Dendritic cell treated with granulocyte-macrophage colony-stimulating factor and Interleukin-4, amounts not matched to agents 40 ng/mL and 50 ng/mL, for 4 days (primary cell): ENCODE measurements at regions not wholly inside any gene's neighbourhood (a gene's known extent, or its start where the extent isn't known, plus 50 kb on each side); places are given as distances from the start of the nearest gene placed in this dataset.
A peak's percentile ranks its signal among the peaks of the same experiment; 100 is the strongest.
"Not testable (repeated sequence)": the region's sequence is repeated elsewhere in the genome, so short reads cannot be mapped to it uniquely, and the experiment has no call there.

Experiments used
- H3K27ac Mint-ChIP-seq: one replicate; pipeline ENCODE4 v1.8.0; 2022; ENCODE audit warnings: mild to moderate bottlenecking, mixed read lengths
- H3K27me3 Mint-ChIP-seq: one replicate; pipeline ENCODE4 v1.8.0; 2022; ENCODE audit warnings: mild to moderate bottlenecking, mixed read lengths
- H3K36me3 Mint-ChIP-seq: one replicate; pipeline ENCODE4 v1.8.0; 2022; ENCODE audit warnings: low read depth, mixed read lengths
- H3K4me1 Mint-ChIP-seq: one replicate; pipeline ENCODE4 v1.8.0; 2022; ENCODE audit warnings: low read depth, mixed read lengths
- H3K4me3 Mint-ChIP-seq: one replicate; pipeline ENCODE4 v1.8.0; 2022; ENCODE audit warnings: mild to moderate bottlenecking, moderate library complexity, mixed read lengths
- H3K9me3 Mint-ChIP-seq: one replicate; pipeline ENCODE4 v1.8.0; 2022; ENCODE audit warnings: mixed read lengths
- intact Hi-C: fragments of 100-400 bp; cut with micrococcal nuclease; formaldehyde crosslinking; loops from one replicate; pipeline ENCODE4 v1.15.0; 2022

DNA sequence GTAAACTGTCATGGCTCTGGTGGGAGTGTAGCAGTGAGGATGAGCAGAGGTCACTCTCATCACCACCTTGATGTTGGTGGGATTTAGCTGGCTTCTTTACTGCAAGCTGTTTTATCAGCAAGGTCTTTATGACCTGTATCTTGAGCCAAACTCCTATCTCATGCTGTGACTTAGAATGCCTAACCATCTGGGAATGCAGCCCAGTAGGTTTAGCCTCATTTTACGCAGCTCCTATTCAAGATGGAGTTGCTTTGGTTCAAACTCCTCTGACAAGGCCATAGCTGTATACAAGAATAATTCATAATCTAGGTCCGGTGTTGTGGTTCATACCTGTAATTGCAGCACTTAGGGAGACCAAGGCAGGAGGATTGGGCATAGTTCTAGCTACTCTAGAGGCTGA, 85.1 kb downstream of the ARRDC3 start:
- intact Hi-C loops = no loop called here
- no peaks in the 10 kb centered on the region for H3K36me3 Mint-ChIP-seq
- H3K4me1 Mint-ChIP-seq = peaks cover 22% of the 10 kb centered on the region
- H3K27ac Mint-ChIP-seq = no peak overlapping the region
- no peaks in the 10 kb centered on the region for H3K27me3 Mint-ChIP-seq
- no peaks in the 10 kb centered on the region for H3K9me3 Mint-ChIP-seq
- H3K4me3 Mint-ChIP-seq = no peak overlapping the region

DNA sequence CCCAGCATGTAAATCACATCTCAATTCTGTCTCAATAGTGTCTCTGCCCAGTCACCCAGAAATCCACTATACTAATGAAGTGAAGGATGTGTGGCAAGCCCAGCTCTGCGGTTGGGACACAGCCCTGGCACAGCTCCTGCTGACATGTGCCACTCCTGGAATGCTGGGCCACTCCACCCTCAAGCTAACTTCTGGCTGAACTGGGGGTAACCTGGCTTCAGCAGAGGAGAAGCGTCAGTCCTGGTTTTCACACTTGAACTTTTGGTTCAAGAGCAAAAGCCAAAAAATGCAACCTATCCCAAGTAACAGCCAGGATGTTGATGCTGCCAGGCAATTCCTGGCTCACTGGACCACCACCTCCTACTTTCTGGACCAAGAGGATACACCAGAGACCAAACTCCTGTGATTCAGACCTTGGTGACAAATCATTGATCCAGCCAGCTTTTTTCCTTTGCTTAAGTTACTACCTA, 86.4 kb downstream of the ARRDC3 start:
- Mint-ChIP-seq H3K9me3 (no peaks in the 10 kb centered on the region), H3K27me3 (no peaks in the 10 kb centered on the region), H3K4me1 (peaks cover 26% of the 10 kb centered on the region), H3K27ac (no peak overlapping the region), H3K36me3 (no peaks in the 10 kb centered on the region), H3K4me3 (no peak overlapping the region)
- intact Hi-C loops = no loop called here

DNA sequence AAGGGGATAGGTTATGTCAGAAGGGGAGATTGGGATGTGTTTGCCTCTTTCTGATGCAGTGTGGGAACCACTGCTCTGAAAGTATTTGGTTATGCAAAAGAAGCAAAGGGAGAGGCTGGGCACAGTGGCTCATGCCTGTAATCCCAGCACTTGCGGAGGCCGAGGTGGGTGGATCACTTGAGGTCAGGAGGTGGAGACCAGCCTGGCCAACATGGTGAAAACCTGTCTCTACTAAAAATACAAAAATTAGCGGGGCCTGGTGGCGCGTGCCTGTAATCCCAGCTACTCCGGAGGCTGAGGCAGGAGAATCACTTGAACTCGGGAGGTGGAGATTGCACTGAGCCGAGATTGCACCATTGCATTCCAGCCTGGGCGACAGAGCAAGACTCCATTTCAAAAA, 87.0 kb downstream of the ARRDC3 start:
- H3K9me3 Mint-ChIP-seq, H3K36me3 Mint-ChIP-seq, H3K27me3 Mint-ChIP-seq, H3K4me3 Mint-ChIP-seq, H3K27ac Mint-ChIP-seq, intact Hi-C loops: not testable (repeated sequence)
- peaks cover 25% of the 10 kb centered on the region for H3K4me1 Mint-ChIP-seq

GRCh38 chr5:91293131-91293530, 90.0 kb downstream of the ARRDC3 start:
- Mint-ChIP-seq H3K27me3 (no peaks in the 10 kb centered on the region), H3K36me3 (no peaks in the 10 kb centered on the region), H3K9me3 (no peaks in the 10 kb centered on the region), H3K4me1 (peaks cover 14% of the 10 kb centered on the region), H3K27ac (no peak overlapping the region), H3K4me3 (no peak overlapping the region)
- intact Hi-C loops = no loop called here

DNA sequence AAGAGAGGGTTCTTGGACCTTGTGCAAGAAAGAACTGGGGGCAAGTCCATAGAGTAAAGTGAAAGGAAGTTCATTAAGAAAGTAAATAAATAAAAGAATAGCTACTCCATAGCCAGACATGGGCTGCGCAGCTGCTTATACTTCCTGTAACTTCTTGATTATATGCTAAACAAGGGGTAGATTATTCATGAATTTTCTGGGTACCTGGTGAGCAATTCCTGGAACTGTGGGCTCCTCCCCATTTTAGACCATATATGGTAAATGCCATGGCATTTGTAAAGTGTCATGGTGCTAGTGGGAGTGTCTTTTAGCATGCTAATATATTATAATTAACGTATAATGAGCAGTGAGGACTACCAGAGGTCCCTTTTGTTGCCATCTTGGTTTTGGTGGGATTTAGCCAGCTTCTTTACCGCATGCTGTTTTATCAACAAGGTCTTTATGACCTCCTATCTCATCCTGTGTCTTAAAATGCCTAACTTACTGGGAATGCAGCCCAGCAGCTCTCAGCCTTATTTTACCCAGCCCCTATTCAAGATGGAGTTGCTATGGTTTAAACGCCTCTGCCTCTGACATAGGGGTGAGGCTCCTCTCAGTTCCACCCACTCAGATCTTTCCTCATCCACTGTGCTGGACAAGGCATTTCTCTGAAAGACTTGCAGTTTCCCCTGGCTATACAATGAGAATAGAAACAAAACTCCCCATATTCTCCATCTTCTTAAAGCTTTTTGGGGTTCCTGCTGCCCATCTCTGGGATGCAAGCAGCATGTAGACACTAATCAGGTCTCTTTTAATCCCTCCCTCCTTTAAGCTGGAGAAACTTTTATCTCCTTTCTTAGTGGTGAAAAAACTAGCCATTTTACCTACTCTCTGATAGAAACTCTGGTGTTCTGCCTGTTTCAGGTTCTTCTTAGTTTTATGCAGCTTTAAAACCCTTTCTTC, 91.2 kb downstream of the ARRDC3 start:
- H3K4me3 Mint-ChIP-seq = no peak overlapping the region
- intact Hi-C loops = no loop called here
- H3K36me3 Mint-ChIP-seq = no peaks in the 10 kb centered on the region
- no peaks in the 10 kb centered on the region for H3K27me3 Mint-ChIP-seq
- no peaks in the 10 kb centered on the region for H3K9me3 Mint-ChIP-seq
- H3K27ac Mint-ChIP-seq = no peak overlapping the region
- H3K4me1 Mint-ChIP-seq = peaks cover 14% of the 10 kb centered on the region

GRCh38 chr5:91288118-91288916, 94.8 kb downstream of the ARRDC3 start:
- H3K36me3 Mint-ChIP-seq = no peaks in the 10 kb centered on the region
- H3K27ac Mint-ChIP-seq = no peak overlapping the region
- H3K9me3 Mint-ChIP-seq = peaks cover 9% of the 10 kb centered on the region

DNA sequence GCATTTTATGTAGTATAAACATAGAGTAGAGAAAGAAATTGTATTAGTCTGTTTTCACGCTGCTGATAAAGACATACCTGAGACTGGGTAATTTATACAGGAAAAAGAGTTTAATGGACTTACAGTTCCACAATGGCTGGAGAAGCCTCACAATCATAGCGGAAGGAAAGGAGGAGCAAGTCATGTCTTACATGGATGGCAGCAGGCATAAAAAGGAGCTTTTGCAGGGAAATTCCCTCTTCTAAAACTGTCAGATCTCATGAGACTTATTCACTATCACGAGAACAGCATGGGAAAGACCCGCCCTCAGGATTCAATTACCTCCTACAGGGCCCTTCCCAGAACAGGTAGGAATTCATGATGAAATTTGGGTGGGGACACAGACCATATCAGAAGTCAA, 98.1 kb downstream of the ARRDC3 start:
- H3K4me3 Mint-ChIP-seq, H3K27me3 Mint-ChIP-seq, H3K9me3 Mint-ChIP-seq, H3K36me3 Mint-ChIP-seq: not testable (repeated sequence)
- Mint-ChIP-seq H3K27ac (peak overlapping the region; percentile 60), H3K4me1 (peaks cover 46% of the 10 kb centered on the region)
- intact Hi-C loops = loop anchor here (10.0 kb wide), 1 partner anchor 180 kb away; no protein-coding TSS in a partner anchor

More at GRCh38 chr5:91288118-91288916, 94.8 kb downstream of the ARRDC3 start:
- peaks cover 34% of the 10 kb centered on the region for H3K4me1 Mint-ChIP-seq
- H3K4me3 Mint-ChIP-seq = no peak overlapping the region
- no peaks in the 10 kb centered on the region for H3K27me3 Mint-ChIP-seq
- intact Hi-C loops = loop anchor here (10.0 kb wide), 1 partner anchor 184 kb away; no protein-coding TSS in a partner anchor

DNA sequence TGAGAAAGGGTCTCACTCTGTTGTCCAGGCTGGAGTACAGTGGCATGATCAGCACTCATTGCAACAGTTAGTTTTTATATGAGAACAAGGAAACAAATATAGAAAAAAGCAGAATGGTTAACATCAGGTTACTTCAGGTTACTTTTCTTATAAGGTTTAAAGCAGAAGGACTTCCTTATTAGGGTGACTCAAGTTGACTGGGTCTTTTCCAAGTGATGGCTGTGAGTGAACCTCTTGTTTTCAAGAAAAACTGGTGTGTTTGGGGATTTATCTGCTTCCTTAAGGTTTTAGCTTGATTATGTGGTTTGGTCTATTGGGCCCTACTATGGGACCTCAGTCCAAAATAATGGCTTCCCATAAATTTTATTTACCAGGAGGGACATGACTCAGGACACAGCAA, 99.2 kb downstream of the ARRDC3 start:
- H3K9me3 Mint-ChIP-seq = peaks cover 9% of the 10 kb centered on the region
- H3K27ac Mint-ChIP-seq = peak overlapping the region; percentile 60
- intact Hi-C loops = loop anchor here (10.0 kb wide), 1 partner anchor 179 kb away; no protein-coding TSS in a partner anchor
- no peaks in the 10 kb centered on the region for H3K36me3 Mint-ChIP-seq
- no peak overlapping the region for H3K4me3 Mint-ChIP-seq
- H3K4me1 Mint-ChIP-seq = peaks cover 54% of the 10 kb centered on the region
- H3K27me3 Mint-ChIP-seq = no peaks in the 10 kb centered on the region

DNA sequence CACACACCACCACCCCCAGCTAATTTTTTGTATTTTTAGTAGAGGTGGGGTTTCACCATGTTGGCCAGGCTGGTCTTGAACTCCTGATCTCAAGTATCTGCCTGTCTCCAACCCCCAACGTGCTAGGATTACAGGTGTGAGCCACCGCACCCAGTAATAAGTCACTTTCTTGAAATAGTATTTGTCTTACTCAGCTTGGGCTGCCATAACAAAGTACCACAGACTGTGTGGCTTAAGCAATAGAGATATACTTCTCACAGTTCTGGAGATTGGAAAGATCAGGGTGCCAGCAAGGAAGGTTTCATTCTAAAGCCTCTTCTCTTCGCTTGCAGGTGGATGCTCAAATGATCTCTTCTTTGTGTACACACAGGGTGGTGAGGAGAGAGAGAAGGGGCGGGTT, 99.8 kb downstream of the ARRDC3 start:
- no peak overlapping the region for H3K4me3 Mint-ChIP-seq
- intact Hi-C loops = loop anchor here (10.0 kb wide), 1 partner anchor 179 kb away; no protein-coding TSS in a partner anchor

GRCh38 chr5:91282210-91282609, 100.9 kb downstream of the ARRDC3 start:
- no peak overlapping the region for H3K4me3 Mint-ChIP-seq
- intact Hi-C loops = loop anchor here (10.0 kb wide), 1 partner anchor 177 kb away; no protein-coding TSS in a partner anchor
- peaks cover 54% of the 10 kb centered on the region for H3K4me1 Mint-ChIP-seq
- no peaks in the 10 kb centered on the region for H3K36me3 Mint-ChIP-seq
- H3K27me3 Mint-ChIP-seq = no peaks in the 10 kb centered on the region
- peak overlapping the region; percentile 37 for H3K27ac Mint-ChIP-seq
- H3K9me3 Mint-ChIP-seq = peaks cover 9% of the 10 kb centered on the region

More for the DNA sequence above, 99.8 kb downstream of the ARRDC3 start:
- no peaks in the 10 kb centered on the region for H3K36me3 Mint-ChIP-seq
- H3K27me3 Mint-ChIP-seq = no peaks in the 10 kb centered on the region
- H3K4me1 Mint-ChIP-seq = peaks cover 54% of the 10 kb centered on the region
- H3K27ac Mint-ChIP-seq = peak overlapping the region; percentile 60
- peaks cover 9% of the 10 kb centered on the region for H3K9me3 Mint-ChIP-seq

GRCh38 chr5:91281401-91281800, 101.7 kb downstream of the ARRDC3 start:
- Mint-ChIP-seq H3K27ac (peak overlapping the region; percentile 100), H3K4me1 (peaks cover 54% of the 10 kb centered on the region), H3K36me3 (no peaks in the 10 kb centered on the region)

GRCh38 chr5:91280362-91281269, 102.5 kb downstream of the ARRDC3 start:
- H3K4me3 Mint-ChIP-seq = peak overlapping the region; percentile 81
- peaks cover 54% of the 10 kb centered on the region for H3K4me1 Mint-ChIP-seq
- intact Hi-C loops = loop anchor here (1.0 to 10.0 kb wide), 4 partner anchors 34 to 176 kb away; no protein-coding TSS in a partner anchor

More at GRCh38 chr5:91281401-91281800, 101.7 kb downstream of the ARRDC3 start:
- Mint-ChIP-seq H3K4me3 (peak overlapping the region; percentile 81), H3K27me3 (peaks cover under 1% of the 10 kb centered on the region), H3K9me3 (peaks cover 9% of the 10 kb centered on the region)
- intact Hi-C loops = loop anchor here (2.0 to 10.0 kb wide), 3 partner anchors 33 to 177 kb away; no protein-coding TSS in a partner anchor

GRCh38 chr5:91277840-91278239, 105.3 kb downstream of the ARRDC3 start:
- H3K27me3 Mint-ChIP-seq = peaks cover 1% of the 10 kb centered on the region
- H3K4me1 Mint-ChIP-seq = peaks cover 34% of the 10 kb centered on the region

More at GRCh38 chr5:91280362-91281269, 102.5 kb downstream of the ARRDC3 start:
- Mint-ChIP-seq H3K36me3 (no peaks in the 10 kb centered on the region), H3K9me3 (peaks cover 9% of the 10 kb centered on the region), H3K27me3 (peaks cover 1% of the 10 kb centered on the region), H3K27ac (peak overlapping the region; percentile 100)

More at GRCh38 chr5:91277840-91278239, 105.3 kb downstream of the ARRDC3 start:
- no peak overlapping the region for H3K4me3 Mint-ChIP-seq
- H3K9me3 Mint-ChIP-seq = no peaks in the 10 kb centered on the region
- intact Hi-C loops = no loop called here
- no peak overlapping the region for H3K27ac Mint-ChIP-seq
- H3K36me3 Mint-ChIP-seq = no peaks in the 10 kb centered on the region
